ENCODE measurements at regions not wholly inside any gene's neighbourhood (a gene's known extent, or its start where the extent isn't known, plus 50 kb on each side); places are given as distances from the start of the nearest gene placed in this dataset.

- TF ChIP-seq CTCF (IDR thresholded peaks at IDR 0.05): no peak
- no peak for TF ChIP-seq EZH2 (IDR thresholded peaks at IDR 0.05; ENCODE audit: borderline replicate concordance, insufficient read depth, low read depth, low read length, poor library complexity, severe bottlenecking)
Observed at GRCh38 chr11:45073685-45074141, 72.7 kb upstream of the PRDM11 start.
